Spinal cord (tissue), 9 donors: ENCODE measurements at regions not wholly inside any gene's neighbourhood (a gene's known extent, or its start where the extent isn't known, plus 50 kb on each side); places are given as distances from the start of the nearest gene placed in this dataset.

ENCODE experiments used
- DNase-seq, 6 donors: peaks; one replicate each; pipeline versions ENCODE4 v3.0.0 to v3.0.0-alpha.2; 2013 to 2015; ENCODE audit warnings: low spot score in 6 of 6, low read depth in 4 of 6
- H3K27ac ChIP-seq: one replicate; pipeline ENCODE4 v1.5.1; 2013; ENCODE audit warnings: low read depth, low read length, control low read depth
- H3K27me3 ChIP-seq: one replicate; pipeline ENCODE4 v1.6.1; 2013; ENCODE audit warnings: low read length; ENCODE audit not compliant: control insufficient read depth, insufficient read depth
- H3K36me3 ChIP-seq: one replicate; pipeline ENCODE4 v1.6.1; 2013; ENCODE audit warnings: low read length; ENCODE audit not compliant: control insufficient read depth, insufficient read depth
- H3K4me1 ChIP-seq: one replicate; pipeline ENCODE4 v1.6.1; 2013; ENCODE audit warnings: low read length; ENCODE audit not compliant: control insufficient read depth, insufficient read depth
- H3K4me3 ChIP-seq: one replicate; pipeline ENCODE4 v1.5.1; 2013; ENCODE audit warnings: low read depth, low read length, control low read depth
- H3K9me3 ChIP-seq: one replicate; pipeline ENCODE4 v1.6.1; 2013; ENCODE audit warnings: low read length; ENCODE audit not compliant: control insufficient read depth, insufficient read depth
- WGBS: methylation state at CpG from one replicate; pipeline ENCODE4 v1.1.5; 2013; ENCODE audit warnings: missing lambda C conversion rate; ENCODE audit not compliant: insufficient coverage; 5-methylcytosine and 5-hydroxymethylcytosine counted together
- donor health status: healthy.

DNA sequence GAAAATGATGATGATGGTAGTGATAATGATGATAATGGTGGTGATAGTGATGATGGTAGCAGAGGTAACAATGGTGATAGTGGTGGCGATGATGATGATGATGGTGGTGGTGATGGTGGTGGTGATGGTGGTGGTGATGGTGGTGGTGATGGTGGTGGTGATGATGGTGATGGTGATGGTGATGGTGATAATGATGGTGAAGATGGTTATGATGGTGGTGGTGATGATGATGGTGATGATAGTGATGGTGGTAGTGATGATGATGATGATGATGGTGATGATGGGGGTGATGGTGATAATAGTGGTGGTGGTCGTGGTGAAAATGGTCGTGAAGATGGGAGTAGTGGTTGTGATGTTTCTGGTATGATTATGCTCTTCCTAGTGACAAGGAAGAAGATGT is 581.8 kb downstream of the HS3ST4 start:
- 94% methylated on average over 2 of the region's 3 CpGs for WGBS
- DNase-seq, result no peak
- no peak overlapping the region for H3K4me3 ChIP-seq
- no peaks in the 10 kb centered on the region for H3K4me1 ChIP-seq
- H3K27me3 ChIP-seq, result no peaks in the 10 kb centered on the region
- no peak overlapping the region for H3K27ac ChIP-seq
- no peaks in the 10 kb centered on the region for H3K36me3 ChIP-seq
- H3K9me3 ChIP-seq, result no peaks in the 10 kb centered on the region

DNA sequence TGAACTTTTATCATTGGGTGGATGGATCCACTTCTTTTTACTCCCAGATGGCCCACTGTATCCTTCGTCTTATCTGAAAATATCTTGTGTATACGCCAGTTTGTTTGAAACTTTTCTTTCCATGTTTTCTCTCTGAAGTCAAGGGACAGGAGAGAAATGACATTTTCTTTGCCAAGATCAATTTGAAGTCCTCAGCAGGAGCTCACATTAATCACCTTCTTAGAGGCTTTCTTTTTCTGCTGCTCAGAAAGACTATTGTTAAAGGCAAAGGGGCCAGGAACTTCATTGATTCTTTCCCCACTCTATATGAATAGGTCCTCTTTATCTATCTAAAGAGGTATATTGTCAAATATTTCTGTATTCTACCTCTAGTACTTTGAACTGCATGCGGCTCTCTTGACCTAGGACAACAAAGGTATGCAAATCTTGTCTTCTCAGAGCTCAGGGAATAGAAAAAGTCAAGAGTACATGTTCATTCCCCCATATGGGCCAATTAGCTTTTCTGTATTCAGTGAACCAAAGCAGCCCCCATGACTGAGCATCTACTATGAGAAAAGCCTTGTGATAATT is 583.3 kb downstream of the HS3ST4 start:
- no peaks in the 10 kb centered on the region for H3K9me3 ChIP-seq
- no peaks in the 10 kb centered on the region for H3K27me3 ChIP-seq
- H3K4me3 ChIP-seq, result no peak overlapping the region
- DNase-seq, result no peak
- H3K36me3 ChIP-seq, result no peaks in the 10 kb centered on the region
- no peak overlapping the region for H3K27ac ChIP-seq
- no CpG with 5 or more reads among the region's 3 CpGs for WGBS
- no peaks in the 10 kb centered on the region for H3K4me1 ChIP-seq

DNA sequence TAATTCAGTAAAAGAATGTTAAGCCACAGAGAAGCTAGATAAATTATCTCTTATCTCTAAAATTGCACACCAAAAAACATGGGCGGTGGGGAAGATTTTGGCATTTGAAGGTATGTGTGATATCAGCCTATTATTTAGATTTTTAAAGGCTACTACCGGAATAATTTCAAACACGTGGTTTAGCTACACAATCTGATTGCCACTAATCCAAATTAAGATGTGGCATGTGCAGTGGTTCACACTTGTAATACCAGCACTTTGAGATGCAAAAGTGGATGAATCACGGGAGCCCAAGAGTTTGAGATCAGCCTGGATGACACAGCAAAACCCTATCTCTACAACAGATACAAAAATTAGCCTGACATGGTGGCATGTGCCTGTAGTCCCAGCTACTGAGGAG is 584.5 kb downstream of the HS3ST4 start:
- H3K27ac ChIP-seq, result no peak overlapping the region
- no peak overlapping the region for H3K4me3 ChIP-seq
- H3K4me1 ChIP-seq, result no peaks in the 10 kb centered on the region
- H3K27me3 ChIP-seq, result no peaks in the 10 kb centered on the region
- H3K36me3 ChIP-seq, result no peaks in the 10 kb centered on the region
- no peaks in the 10 kb centered on the region for H3K9me3 ChIP-seq
- WGBS, result no CpG with 5 or more reads among the region's 4 CpGs
- DNase-seq, result no peak

DNA sequence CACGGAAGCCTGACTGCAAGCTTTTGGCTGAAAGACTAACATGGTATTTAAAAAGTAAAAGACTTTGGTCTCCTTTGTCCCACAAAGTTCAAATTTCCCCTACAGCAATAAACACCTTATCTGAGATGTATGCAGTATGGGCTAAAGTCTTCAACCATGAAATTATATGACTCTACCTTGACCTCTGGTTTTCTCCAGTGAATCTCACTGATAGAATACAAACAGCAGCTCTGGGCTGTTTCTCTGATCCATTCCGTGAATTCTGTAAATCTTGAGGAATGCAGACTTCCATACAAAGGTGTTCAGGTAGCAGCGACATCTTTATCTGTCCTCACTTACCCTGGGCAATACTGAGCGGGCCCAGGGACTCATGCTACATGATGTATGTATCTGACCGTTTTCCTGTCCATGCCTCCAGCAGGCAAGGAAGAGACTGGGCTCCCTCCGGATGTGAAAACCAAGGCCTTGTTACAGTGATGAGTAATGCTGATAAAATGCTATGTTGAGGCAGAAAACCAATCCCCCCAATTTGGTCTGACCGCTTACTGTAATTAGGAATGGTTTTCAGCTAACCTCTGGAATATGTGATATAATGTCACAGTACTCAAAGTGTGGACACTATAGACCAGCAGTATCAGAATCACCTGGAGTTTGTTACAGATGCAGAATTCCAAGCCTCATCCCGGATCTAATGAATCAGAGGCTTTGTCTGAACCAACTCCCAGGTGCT is 589.8 kb downstream of the HS3ST4 start:
- no peak overlapping the region for H3K4me3 ChIP-seq
- no peaks in the 10 kb centered on the region for H3K4me1 ChIP-seq
- no peak overlapping the region for H3K27ac ChIP-seq
- no peaks in the 10 kb centered on the region for H3K36me3 ChIP-seq
- H3K27me3 ChIP-seq, result no peaks in the 10 kb centered on the region
- 75% methylated on average over 5 of the region's 8 CpGs for WGBS
- no peak for DNase-seq
- no peaks in the 10 kb centered on the region for H3K9me3 ChIP-seq

DNA sequence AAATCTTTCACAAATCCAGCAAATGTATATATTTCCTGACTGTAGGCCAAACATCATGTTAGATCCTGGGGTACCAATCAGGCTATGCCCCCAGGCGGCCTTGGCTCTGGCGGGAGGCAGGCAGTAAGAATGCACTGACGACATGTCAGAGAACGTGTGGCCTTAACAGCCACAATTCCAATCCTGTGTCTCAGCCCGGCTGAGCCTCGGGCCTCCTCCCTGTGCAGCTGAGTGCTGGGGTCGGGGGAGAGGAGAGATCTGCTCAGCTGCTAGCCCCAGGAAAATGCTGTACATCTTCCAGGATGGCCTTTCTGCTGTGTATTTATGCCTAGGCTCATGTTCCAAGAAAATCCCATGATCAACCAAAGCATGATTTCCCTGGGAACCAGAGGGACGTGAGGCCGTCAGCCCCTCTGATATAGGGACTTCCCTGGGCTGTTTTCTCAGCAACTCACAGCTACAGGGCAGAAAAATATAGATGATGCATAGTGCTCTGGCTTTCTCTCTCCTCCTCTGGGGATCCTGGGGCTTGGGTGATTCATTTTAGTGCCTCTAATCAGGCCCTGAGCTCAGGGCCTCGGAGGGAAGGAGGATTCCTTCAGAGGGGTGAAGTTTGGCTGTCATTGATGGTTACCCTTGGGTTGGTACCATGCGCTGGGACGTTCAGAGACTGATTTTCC is 604.0 kb downstream of the HS3ST4 start:
- H3K27ac ChIP-seq, result no peak overlapping the region
- 74% methylated on average over 5 of the region's 12 CpGs for WGBS
- peaks cover 3% of the 10 kb centered on the region for H3K4me1 ChIP-seq
- no peak overlapping the region for H3K4me3 ChIP-seq
- DNase-seq, result peak in 1 of 6 donors; percentile 44
- no peaks in the 10 kb centered on the region for H3K9me3 ChIP-seq
- H3K36me3 ChIP-seq, result no peaks in the 10 kb centered on the region
- no peaks in the 10 kb centered on the region for H3K27me3 ChIP-seq

DNA sequence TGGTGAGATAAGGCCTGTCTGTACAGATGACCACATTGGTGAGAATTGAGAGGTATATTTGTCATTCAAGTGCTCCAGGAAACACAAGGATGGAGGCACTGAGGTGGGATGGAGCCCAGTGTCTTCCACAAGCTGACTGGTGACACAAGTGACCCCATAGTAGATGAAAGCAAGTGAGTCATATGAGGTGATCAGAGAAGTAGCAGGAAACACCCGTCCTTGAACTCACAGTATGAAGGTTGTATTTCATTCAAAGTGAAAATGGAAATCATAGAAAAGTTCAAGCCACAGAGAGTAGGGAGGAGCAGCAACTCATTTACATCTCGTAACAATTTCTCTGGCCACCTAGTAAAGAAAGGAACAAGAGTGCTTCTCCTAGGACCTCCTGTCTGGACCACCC is 609.8 kb downstream of the HS3ST4 start:
- H3K36me3 ChIP-seq, result no peaks in the 10 kb centered on the region
- no peak for DNase-seq
- H3K9me3 ChIP-seq, result no peaks in the 10 kb centered on the region
- H3K4me3 ChIP-seq, result no peak overlapping the region
- no peak overlapping the region for H3K27ac ChIP-seq
- no peaks in the 10 kb centered on the region for H3K27me3 ChIP-seq
- 55% methylated on average over 2 of the region's 2 CpGs for whole genome bisulfite sequencing
- H3K4me1 ChIP-seq, result no peaks in the 10 kb centered on the region

DNA sequence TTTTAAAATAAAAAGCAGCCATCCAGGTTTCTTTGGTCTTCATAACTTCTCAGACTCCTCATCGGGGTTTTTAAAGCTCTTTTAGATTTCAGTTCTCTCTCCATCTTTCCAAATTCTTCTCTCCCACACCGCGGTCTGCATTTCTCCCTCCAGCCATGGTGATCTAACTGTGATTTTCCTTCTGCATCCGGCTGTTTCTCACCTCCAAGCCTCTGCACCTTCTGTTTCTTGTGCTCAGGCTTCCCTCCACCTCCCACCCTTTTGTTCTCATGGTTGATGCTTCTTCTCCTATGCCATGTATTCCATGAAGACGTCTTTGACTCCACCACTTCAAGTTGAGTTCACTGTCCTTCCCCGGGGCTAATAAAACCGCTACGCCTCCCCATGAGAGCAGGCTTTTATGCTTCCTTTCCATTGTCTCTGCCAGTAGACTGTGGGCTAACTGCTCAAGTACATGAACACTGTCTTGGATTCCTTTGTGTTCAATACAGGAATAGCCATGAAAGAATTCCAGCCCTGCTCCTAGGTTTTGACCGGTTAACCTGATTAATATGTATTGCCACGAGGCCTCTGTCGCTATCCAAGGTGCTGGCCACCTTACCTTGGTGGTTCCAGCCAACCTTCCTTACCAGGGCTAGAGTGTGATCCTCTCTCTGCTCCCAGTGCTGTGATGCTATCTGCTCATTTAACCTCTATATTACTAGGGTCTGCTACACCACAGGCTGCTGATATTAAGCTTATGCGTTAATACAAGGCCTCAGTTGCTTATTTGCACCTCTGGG is 625.1 kb downstream of the HS3ST4 start:
- Histone ChIP-seq H3K4me1 (no peaks in the 10 kb centered on the region), H3K27me3 (no peaks in the 10 kb centered on the region), H3K36me3 (no peaks in the 10 kb centered on the region), H3K27ac (no peak overlapping the region), H3K9me3 (no peaks in the 10 kb centered on the region), H3K4me3 (no peak overlapping the region)
- no peak for DNase-seq
- 56% methylated on average over 12 of the region's 12 CpGs for WGBS

DNA sequence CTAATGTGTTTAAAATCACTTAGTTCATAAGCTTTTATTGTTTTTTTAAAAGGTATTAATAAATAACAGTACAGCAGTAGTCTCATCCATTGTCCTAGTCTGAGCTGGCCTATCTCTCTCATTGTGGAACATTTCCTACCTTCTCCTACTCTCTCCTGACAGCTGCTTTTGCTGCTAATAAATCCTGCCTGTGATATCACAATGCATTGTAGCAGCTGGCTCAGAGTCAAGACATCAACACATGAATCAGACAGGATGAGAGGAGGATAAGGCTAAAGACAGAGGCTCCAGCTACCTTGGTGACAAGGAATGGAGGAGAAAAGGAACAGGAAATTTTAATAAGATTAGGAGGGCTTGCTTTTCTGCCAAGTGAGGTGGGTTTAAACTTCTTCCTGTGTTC is 626.1 kb downstream of the HS3ST4 start:
- Histone ChIP-seq H3K27me3 (no peaks in the 10 kb centered on the region), H3K4me3 (no peak overlapping the region), H3K9me3 (no peaks in the 10 kb centered on the region), H3K27ac (no peak overlapping the region), H3K4me1 (no peaks in the 10 kb centered on the region), H3K36me3 (no peaks in the 10 kb centered on the region)
- peak in 2 of 6 donors; percentile 20 to 71 for DNase-seq

DNA sequence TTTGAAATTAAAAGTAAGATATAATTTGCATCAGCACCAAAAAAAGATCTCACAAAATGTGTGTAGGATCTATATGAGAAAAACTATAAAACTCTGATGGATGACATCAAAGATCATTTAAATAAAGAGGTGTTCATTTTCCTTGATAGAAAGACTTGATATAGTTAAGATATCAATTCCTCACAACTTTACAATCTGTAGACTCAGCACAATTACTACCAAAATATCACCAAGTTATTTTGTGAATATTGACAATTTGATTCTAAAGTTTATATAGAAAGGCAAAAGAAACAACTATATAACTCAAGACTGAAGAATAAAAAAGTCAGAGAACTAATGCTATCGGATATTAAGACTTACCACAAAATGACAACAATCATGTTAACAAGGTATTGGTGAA is 638.9 kb downstream of the HS3ST4 start:
- Histone ChIP-seq H3K4me1 (no peaks in the 10 kb centered on the region), H3K4me3 (no peak overlapping the region), H3K27ac (no peak overlapping the region), H3K27me3 (no peaks in the 10 kb centered on the region), H3K36me3 (no peaks in the 10 kb centered on the region), H3K9me3 (no peaks in the 10 kb centered on the region)
- WGBS, result no CpG with 5 or more reads among the region's 1 CpG
- DNase-seq, result no peak
